ENCODE measurements at regions not wholly inside any gene's neighbourhood (a gene's known extent, or its start where the extent isn't known, plus 50 kb on each side); places are given as distances from the start of the nearest gene placed in this dataset.

- Histone ChIP-seq H2AFZ (ENCODE audit: low read length) (no peak overlapping the region), H3K79me2 (ENCODE audit: insufficient read depth, low read depth, low read length) (no peaks in the 10 kb centered on the region), H3K4me3 (ENCODE audit: low read depth, low read length, poor library complexity, severe bottlenecking) (no peak overlapping the region), H4K20me1 (ENCODE audit: insufficient read depth, low read length) (no peaks in the 10 kb centered on the region), H3K4me2 (ENCODE audit: low read length) (no peak overlapping the region), H3K36me3 (ENCODE audit: insufficient read depth, low read length) (no peaks in the 10 kb centered on the region), H3K9me3 (ENCODE audit: low read length) (no peaks in the 10 kb centered on the region), H3K9me2 (ENCODE audit: insufficient read depth, low read length) (no peaks in the 10 kb centered on the region), H3K27ac (ENCODE audit: low read depth, low read length, poor library complexity, severe bottlenecking) (no peak overlapping the region), H3K4me1 (ENCODE audit: insufficient read depth, low read length, poor library complexity, severe bottlenecking) (no peaks in the 10 kb centered on the region)
- TF ChIP-seq EZH2phosphoT487 (IDR thresholded peaks at IDR 0.05; ENCODE audit: borderline replicate concordance, low read depth, low read length) = no peak
- TF ChIP-seq CTCF (conservative IDR thresholded peaks at IDR 0.05; ENCODE audit: low read length) = no peak
- ChIA-PET POLR2A (no interaction called here), CTCF (ENCODE audit: unreplicated experiment) (no interaction called here)
- no TSS peak for BruUV-seq (replicated peaks)
- intact Hi-C loops (cut with micrococcal nuclease; ENCODE audit: unreplicated experiment) = no loop called here
- no peak for DNase-seq (ENCODE audit: low spot score)
Measured at GRCh38 chr5:168120401-168121137, 170.9 kb upstream of the WWC1 start.

- BruUV-seq (replicated peaks) = no TSS peak
- TF ChIP-seq EZH2phosphoT487 (IDR thresholded peaks at IDR 0.05; ENCODE audit: borderline replicate concordance, low read depth, low read length) (no peak), CTCF (conservative IDR thresholded peaks at IDR 0.05; ENCODE audit: low read length) (no peak)
- H3K36me3 ChIP-seq (ENCODE audit: insufficient read depth, low read length) = no peaks in the 10 kb centered on the region
- DNase-seq (ENCODE audit: low spot score) = no peak
- no peak overlapping the region for H3K27ac ChIP-seq (ENCODE audit: low read depth, low read length, poor library complexity, severe bottlenecking)
- no peaks in the 10 kb centered on the region for H3K9me3 ChIP-seq (ENCODE audit: low read length)
- no peak overlapping the region for H2AFZ ChIP-seq (ENCODE audit: low read length)
- ChIA-PET CTCF (ENCODE audit: unreplicated experiment) (no interaction called here), POLR2A (no interaction called here)
- no peaks in the 10 kb centered on the region for H3K79me2 ChIP-seq (ENCODE audit: insufficient read depth, low read depth, low read length)
- H3K4me3 ChIP-seq (ENCODE audit: low read depth, low read length, poor library complexity, severe bottlenecking) = no peak overlapping the region
- no peaks in the 10 kb centered on the region for H3K4me1 ChIP-seq (ENCODE audit: insufficient read depth, low read length, poor library complexity, severe bottlenecking)
- no peaks in the 10 kb centered on the region for H4K20me1 ChIP-seq (ENCODE audit: insufficient read depth, low read length)
- H3K9me2 ChIP-seq (ENCODE audit: insufficient read depth, low read length) = no peaks in the 10 kb centered on the region
- H3K4me2 ChIP-seq (ENCODE audit: low read length) = no peak overlapping the region
- intact Hi-C loops (cut with micrococcal nuclease; ENCODE audit: unreplicated experiment) = no loop called here
Measured at GRCh38 chr5:168121138-168121494, 170.3 kb upstream of the WWC1 start.

- Histone ChIP-seq H3K4me3 (ENCODE audit: low read depth, low read length, poor library complexity, severe bottlenecking) (no peak overlapping the region), H3K9me2 (ENCODE audit: insufficient read depth, low read length) (no peaks in the 10 kb centered on the region), H3K9me3 (ENCODE audit: low read length) (no peaks in the 10 kb centered on the region), H3K79me2 (ENCODE audit: insufficient read depth, low read depth, low read length) (no peaks in the 10 kb centered on the region), H3K4me1 (ENCODE audit: insufficient read depth, low read length, poor library complexity, severe bottlenecking) (no peaks in the 10 kb centered on the region), H3K27ac (ENCODE audit: low read depth, low read length, poor library complexity, severe bottlenecking) (no peak overlapping the region), H2AFZ (ENCODE audit: low read length) (no peak overlapping the region), H4K20me1 (ENCODE audit: insufficient read depth, low read length) (no peaks in the 10 kb centered on the region), H3K4me2 (ENCODE audit: low read length) (no peak overlapping the region), H3K36me3 (ENCODE audit: insufficient read depth, low read length) (no peaks in the 10 kb centered on the region)
- BruUV-seq (replicated peaks) = no TSS peak
- CTCF ChIA-PET (ENCODE audit: unreplicated experiment) = no interaction called here
- TF ChIP-seq EZH2phosphoT487 (IDR thresholded peaks at IDR 0.05; ENCODE audit: borderline replicate concordance, low read depth, low read length) = no peak
- TF ChIP-seq CTCF (conservative IDR thresholded peaks at IDR 0.05; ENCODE audit: low read length) = no peak
- intact Hi-C loops (cut with micrococcal nuclease; ENCODE audit: unreplicated experiment) = no loop called here
- POLR2A ChIA-PET = no interaction called here
- no peak for DNase-seq (ENCODE audit: low spot score)
Measured at GRCh38 chr5:168123631-168124528, 167.6 kb upstream of the WWC1 start.
